Naive thymus-derived CD8-positive, alpha-beta T cell (primary cell): ENCODE measurements at regions not wholly inside any gene's neighbourhood (a gene's known extent, or its start where the extent isn't known, plus 50 kb on each side); places are given as distances from the start of the nearest gene placed in this dataset.
A peak's percentile ranks its signal among the peaks of the same experiment; 100 is the strongest.

Source experiments
- ATAC-seq, 2 donors: fragments of 150-1000 bp; cut with Tn5 transposase in 1 of 2; sonication (Bioruptor Pico), chemical (Tn5 transposase) in 1 of 2; 1 replicate in 1 of 2; 2 replicates in 1 of 2; pipeline ENCODE4 v1.10.0; 2021; ENCODE audit warnings: mild to moderate bottlenecking in 2 of 2, moderate library complexity in 2 of 2
- POLR2A ChIA-PET: fragments of 350-600 bp; sonication (Branson Sonifier 250); formaldehyde crosslinking; loops from one replicate; lab custom pipeline; 2021; ENCODE audit warnings: antibody characterized with exemption; lab: Charles Lee
- DNase-seq, 10 donors: peaks; one replicate each; pipeline versions ENCODE4 v3.0.0 to v3.0.0-alpha.2; 2020 to 2022
- H3K27ac Mint-ChIP-seq, 10 donors: one replicate each; pipeline ENCODE4 v1.8.0; 2020 to 2022; ENCODE audit warnings: mild to moderate bottlenecking in 10 of 10, mixed read lengths in 10 of 10, moderate library complexity in 4 of 10, inconsistent platforms in 1 of 10
- H3K27me3 Mint-ChIP-seq, 5 donors: one replicate each; pipeline ENCODE4 v1.8.0; 2021 to 2022; ENCODE audit warnings: mixed read lengths in 5 of 5
- H3K36me3 Mint-ChIP-seq, 3 donors: one replicate each; pipeline ENCODE4 v1.8.0; 2020 to 2022; ENCODE audit warnings: mixed read lengths in 3 of 3, mild to moderate bottlenecking in 2 of 3, inconsistent platforms in 1 of 3
- H3K4me1 Mint-ChIP-seq, 4 donors: one replicate each; pipeline ENCODE4 v1.8.0; 2021 to 2022; ENCODE audit warnings: mixed read lengths in 4 of 4
- H3K4me3 Mint-ChIP-seq, 10 donors: one replicate each; pipeline ENCODE4 v1.8.0; 2020 to 2022; ENCODE audit warnings: mild to moderate bottlenecking in 10 of 10, mixed read lengths in 10 of 10, moderate library complexity in 6 of 10, inconsistent platforms in 1 of 10
- H3K9me3 Mint-ChIP-seq, 9 donors: one replicate each; pipeline ENCODE4 v1.8.0; 2020 to 2022; ENCODE audit warnings: mixed read lengths in 9 of 9, mild to moderate bottlenecking in 3 of 9, inconsistent platforms in 1 of 9, moderate library complexity in 1 of 9

GRCh38 chr3:184659797-184660301 lies 52.0 kb downstream of the MAGEF1 start:
- H3K27me3 Mint-ChIP-seq: peaks cover 0 to 3% (median 0%) of the 10 kb centered on the region in 5 donors
- H3K4me3 Mint-ChIP-seq: no peak overlapping the region

GRCh38 chr3:184658223-184658928 lies 53.5 kb downstream of the MAGEF1 start:
- no peaks in the 10 kb centered on the region for H3K36me3 Mint-ChIP-seq
- POLR2A ChIA-PET: no interaction called here

More at GRCh38 chr3:184659797-184660301, 52.0 kb downstream of the MAGEF1 start:
- H3K27ac Mint-ChIP-seq: no peak overlapping the region
- no peaks in the 10 kb centered on the region for H3K9me3 Mint-ChIP-seq
- no peaks in the 10 kb centered on the region for H3K36me3 Mint-ChIP-seq
- peaks cover 3 to 8% (median 6%) of the 10 kb centered on the region in 4 donors for H3K4me1 Mint-ChIP-seq
- DNase-seq: no peak
- POLR2A ChIA-PET: no interaction called here
- no peak for ATAC-seq

GRCh38 chr3:184656829-184657681 lies 54.8 kb downstream of the MAGEF1 start:
- Mint-ChIP-seq H3K36me3 (no peaks in the 10 kb centered on the region), H3K9me3 (peaks cover 0 to 2% (median 0%) of the 10 kb centered on the region in 9 donors), H3K27me3 (peaks cover 0 to 3% (median 0%) of the 10 kb centered on the region in 5 donors), H3K4me1 (peaks cover 6 to 10% (median 7%) of the 10 kb centered on the region in 4 donors), H3K4me3 (no peak overlapping the region), H3K27ac (no peak overlapping the region)
- no peak for DNase-seq
- no peak for ATAC-seq
- POLR2A ChIA-PET: no interaction called here

More at GRCh38 chr3:184658223-184658928, 53.5 kb downstream of the MAGEF1 start:
- DNase-seq (no peak), ATAC-seq (no peak)
- Mint-ChIP-seq H3K4me3 (no peak overlapping the region), H3K9me3 (peaks cover 0 to 2% (median 0%) of the 10 kb centered on the region in 9 donors), H3K27ac (peak overlapping the region in 1 of 10 donors; percentile 81), H3K27me3 (peaks cover 0 to 3% (median 0%) of the 10 kb centered on the region in 5 donors), H3K4me1 (peaks cover 2 to 6% (median 6%) of the 10 kb centered on the region in 4 donors)

- Mint-ChIP-seq H3K9me3 (peaks cover 0 to 2% (median 0%) of the 10 kb centered on the region in 9 donors), H3K27ac (no peak overlapping the region), H3K36me3 (no peaks in the 10 kb centered on the region)
These were observed 55.4 kb downstream of the MAGEF1 start for GRCh38 chr3:184656458-184656828.

GRCh38 chr3:184655597-184655996 lies 56.3 kb downstream of the MAGEF1 start:
- H3K27me3 Mint-ChIP-seq: peaks cover 0 to 1% (median 0%) of the 10 kb centered on the region in 5 donors
- H3K36me3 Mint-ChIP-seq: no peaks in the 10 kb centered on the region
- no peak overlapping the region for H3K4me3 Mint-ChIP-seq
- DNase-seq (no peak), ATAC-seq (no peak)
- H3K9me3 Mint-ChIP-seq: peaks cover 0 to 2% (median 0%) of the 10 kb centered on the region in 9 donors
- H3K27ac Mint-ChIP-seq: no peak overlapping the region
- H3K4me1 Mint-ChIP-seq: peaks cover 2 to 6% (median 5%) of the 10 kb centered on the region in 4 donors
- POLR2A ChIA-PET: no interaction called here

More at GRCh38 chr3:184656458-184656828, 55.4 kb downstream of the MAGEF1 start:
- H3K4me1 Mint-ChIP-seq: peaks cover 6 to 10% (median 7%) of the 10 kb centered on the region in 4 donors
- ATAC-seq (no peak), DNase-seq (no peak)
- no peak overlapping the region for H3K4me3 Mint-ChIP-seq
- POLR2A ChIA-PET: no interaction called here
- H3K27me3 Mint-ChIP-seq: peaks cover 0 to 3% (median 0%) of the 10 kb centered on the region in 5 donors

- H3K9me3 Mint-ChIP-seq: peaks cover 0 to 2% (median 0%) of the 10 kb centered on the region in 9 donors
- H3K27me3 Mint-ChIP-seq: no peaks in the 10 kb centered on the region
- H3K36me3 Mint-ChIP-seq: no peaks in the 10 kb centered on the region
- no peak for DNase-seq
- H3K4me1 Mint-ChIP-seq: peaks cover 0 to 8% (median 4%) of the 10 kb centered on the region in 4 donors
- ATAC-seq: no peak
- POLR2A ChIA-PET: no interaction called here
- no peak overlapping the region for H3K27ac Mint-ChIP-seq
- H3K4me3 Mint-ChIP-seq: no peak overlapping the region
These were observed 57.5 kb downstream of the MAGEF1 start for GRCh38 chr3:184654375-184654774.

- H3K27me3 Mint-ChIP-seq: no peaks in the 10 kb centered on the region
- no peak overlapping the region for H3K4me3 Mint-ChIP-seq
- no peak for DNase-seq
- H3K36me3 Mint-ChIP-seq: no peaks in the 10 kb centered on the region
- H3K4me1 Mint-ChIP-seq: peaks cover 0 to 9% (median 4%) of the 10 kb centered on the region in 4 donors
- POLR2A ChIA-PET: no interaction called here
- H3K9me3 Mint-ChIP-seq: peaks cover 0 to 2% (median 0%) of the 10 kb centered on the region in 9 donors
- ATAC-seq: no peak
- peak overlapping the region in 1 of 10 donors; percentile 16 for H3K27ac Mint-ChIP-seq
These were observed 59.4 kb downstream of the MAGEF1 start for GRCh38 chr3:184652465-184652864.

- ATAC-seq (no peak), DNase-seq (no peak)
- H3K9me3 Mint-ChIP-seq: peaks cover 0 to 2% (median 0%) of the 10 kb centered on the region in 9 donors
- H3K27ac Mint-ChIP-seq: no peak overlapping the region
- H3K4me1 Mint-ChIP-seq: peaks cover 0 to 9% (median 4%) of the 10 kb centered on the region in 4 donors
- no peaks in the 10 kb centered on the region for H3K36me3 Mint-ChIP-seq
- no peaks in the 10 kb centered on the region for H3K27me3 Mint-ChIP-seq
- POLR2A ChIA-PET: no interaction called here
- H3K4me3 Mint-ChIP-seq: no peak overlapping the region
These were observed 60.0 kb downstream of the MAGEF1 start for GRCh38 chr3:184651904-184652303.

GRCh38 chr3:184648636-184649035 lies 63.2 kb downstream of the MAGEF1 start:
- POLR2A ChIA-PET: no interaction called here
- ATAC-seq (no peak), DNase-seq (no peak)
- Mint-ChIP-seq H3K27ac (peak overlapping the region in 1 of 10 donors; percentile 47), H3K27me3 (peaks cover 0 to 1% (median 0%) of the 10 kb centered on the region in 5 donors), H3K4me3 (no peak overlapping the region), H3K9me3 (no peaks in the 10 kb centered on the region), H3K36me3 (no peaks in the 10 kb centered on the region), H3K4me1 (peaks cover 0 to 9% (median 4%) of the 10 kb centered on the region in 4 donors)

GRCh38 chr3:184647405-184647936 lies 64.4 kb downstream of the MAGEF1 start:
- POLR2A ChIA-PET: interaction anchor here (0.7 kb wide), 1 partner anchor 1194 kb away, joined by 3 read pairs; no protein-coding TSS in a partner anchor
- Mint-ChIP-seq H3K4me3 (no peak overlapping the region), H3K36me3 (no peaks in the 10 kb centered on the region), H3K4me1 (peaks cover 0 to 9% (median 2%) of the 10 kb centered on the region in 4 donors), H3K27me3 (peaks cover 0 to 1% (median 0%) of the 10 kb centered on the region in 5 donors), H3K27ac (no peak overlapping the region), H3K9me3 (no peaks in the 10 kb centered on the region)
- ATAC-seq: no peak
- DNase-seq: no peak

GRCh38 chr3:184645336-184645735 lies 66.5 kb downstream of the MAGEF1 start:
- POLR2A ChIA-PET: no interaction called here
- no peak for DNase-seq

GRCh38 chr3:184643442-184643841 lies 68.4 kb downstream of the MAGEF1 start:
- H3K4me1 Mint-ChIP-seq: peaks cover 0 to 2% (median 0%) of the 10 kb centered on the region in 4 donors
- no peak overlapping the region for H3K4me3 Mint-ChIP-seq
- ATAC-seq (no peak), DNase-seq (no peak)
- H3K27me3 Mint-ChIP-seq: peaks cover 0 to 1% (median 0%) of the 10 kb centered on the region in 5 donors
- POLR2A ChIA-PET: no interaction called here
- H3K27ac Mint-ChIP-seq: peak overlapping the region in 1 of 10 donors; percentile 38
- peaks cover 0 to 2% (median 0%) of the 10 kb centered on the region in 9 donors for H3K9me3 Mint-ChIP-seq
- H3K36me3 Mint-ChIP-seq: no peaks in the 10 kb centered on the region

More at GRCh38 chr3:184645336-184645735, 66.5 kb downstream of the MAGEF1 start:
- H3K27ac Mint-ChIP-seq: no peak overlapping the region
- no peak overlapping the region for H3K4me3 Mint-ChIP-seq
- H3K27me3 Mint-ChIP-seq: peaks cover 0 to 1% (median 0%) of the 10 kb centered on the region in 5 donors
- peaks cover 0 to 7% (median 0%) of the 10 kb centered on the region in 4 donors for H3K4me1 Mint-ChIP-seq
- H3K36me3 Mint-ChIP-seq: no peaks in the 10 kb centered on the region
- H3K9me3 Mint-ChIP-seq: no peaks in the 10 kb centered on the region
- ATAC-seq: no peak
